Caco-2 (cell line): ENCODE measurements at regions not wholly inside any gene's neighbourhood (a gene's known extent, or its start where the extent isn't known, plus 50 kb on each side); places are given as distances from the start of the nearest gene placed in this dataset.
"Not testable (repeated sequence)": the region's sequence is repeated elsewhere in the genome, so short reads cannot be mapped to it uniquely, and the experiment has no call there.

Source experiments
- BruUV-seq: library from RNA; stranded (reverse); fragments of 400-500 nt; replicated peaks from 2 replicates; lab custom pipeline; 2021; lab: Mats Ljungman, UMichigan
- CTCF ChIA-PET: fragments of 300-600 bp; sonication (Branson Sonifier 250); formaldehyde crosslinking; loops from one replicate; lab custom pipeline; 2022; ENCODE audit warnings: antibody characterized with exemption; lab: Charles Lee
- POLR2A ChIA-PET: fragments of 300-600 bp; sonication (Branson Sonifier 250); formaldehyde crosslinking; loops from one replicate; lab custom pipeline; 2022; ENCODE audit warnings: antibody characterized with exemption; lab: Charles Lee
- DNase-seq, 2 experiments: peaks; one replicate each; pipeline versions ENCODE4 v3.0.0 to v3.0.0-alpha.2; 2020 to 2022
- H3K27me3 ChIP-seq: replicated peaks from 2 replicates; pipeline ENCODE4 v1.6.0; 2011; ENCODE audit warnings: low read length; ENCODE audit not compliant: control insufficient read depth, insufficient read depth
- H3K36me3 ChIP-seq: 2 replicates; pipeline ENCODE4 v1.5.1; 2011; ENCODE audit warnings: low read length; ENCODE audit not compliant: control insufficient read depth, insufficient read depth
- H3K4me1 ChIP-seq: fragments of 250-450 bp; sonication (Bioruptor Pico); 2 replicates; pipeline ENCODE4 v1.5.1; 2020; ENCODE audit warnings: mild to moderate bottlenecking
- H3K4me3 ChIP-seq: 2 replicates; pipeline ENCODE4 v1.5.1; 2011; ENCODE audit warnings: low read depth, mild to moderate bottlenecking, control low read depth, low read length
- H3K9me3 ChIP-seq: fragments of 250-450 bp; sonication (Bioruptor Pico); 2 replicates; pipeline ENCODE4 v1.5.1; 2020; ENCODE audit warnings: mild to moderate bottlenecking, moderate library complexity
- H3K27ac Mint-ChIP-seq: one replicate; pipeline ENCODE4 v1.8.0; 2022; ENCODE audit warnings: mixed read lengths; ENCODE audit not compliant: unreplicated experiment
- H3K27me3 Mint-ChIP-seq: one replicate; pipeline ENCODE4 v1.8.0; 2022; ENCODE audit warnings: mixed read lengths; ENCODE audit not compliant: insufficient read depth, unreplicated experiment
- H3K36me3 Mint-ChIP-seq: one replicate; pipeline ENCODE4 v1.8.0; 2022; ENCODE audit warnings: mild to moderate bottlenecking, mixed read lengths; ENCODE audit not compliant: insufficient read depth, unreplicated experiment
- H3K4me1 Mint-ChIP-seq: one replicate; pipeline ENCODE4 v1.8.0; 2022; ENCODE audit warnings: low read depth, mixed read lengths; ENCODE audit not compliant: unreplicated experiment
- H3K4me3 Mint-ChIP-seq: one replicate; pipeline ENCODE4 v1.8.0; 2022; ENCODE audit warnings: mild to moderate bottlenecking, moderate library complexity, mixed read lengths; ENCODE audit not compliant: unreplicated experiment
- H3K9me3 Mint-ChIP-seq: one replicate; pipeline ENCODE4 v1.8.0; 2022; ENCODE audit warnings: mixed read lengths; ENCODE audit not compliant: unreplicated experiment
- CTCF ChIP-seq, 2 experiments: fragments of 200-600 bp in 1 of 2; IDR thresholded peaks; 1 replicate in 1 of 2; 2 replicates in 1 of 2; pipeline versions ENCODE4 v1.5.1 to v1.8.0; 2011 to 2022; ENCODE audit warnings: antibody characterized with exemption in 1 of 2, control low read depth in 1 of 2, inconsistent platforms in 1 of 2, low read depth in 1 of 2, low read length in 1 of 2, mild to moderate bottlenecking in 1 of 2, moderate library complexity in 1 of 2; ENCODE audit not compliant: insufficient read depth in 1 of 2, severe bottlenecking in 1 of 2, unreplicated experiment in 1 of 2
- intact Hi-C: fragments of 100-400 bp; cut with micrococcal nuclease; formaldehyde crosslinking; loops from one replicate; pipeline ENCODE4 v1.10.0; 2022; ENCODE audit not compliant: unreplicated experiment

DNA sequence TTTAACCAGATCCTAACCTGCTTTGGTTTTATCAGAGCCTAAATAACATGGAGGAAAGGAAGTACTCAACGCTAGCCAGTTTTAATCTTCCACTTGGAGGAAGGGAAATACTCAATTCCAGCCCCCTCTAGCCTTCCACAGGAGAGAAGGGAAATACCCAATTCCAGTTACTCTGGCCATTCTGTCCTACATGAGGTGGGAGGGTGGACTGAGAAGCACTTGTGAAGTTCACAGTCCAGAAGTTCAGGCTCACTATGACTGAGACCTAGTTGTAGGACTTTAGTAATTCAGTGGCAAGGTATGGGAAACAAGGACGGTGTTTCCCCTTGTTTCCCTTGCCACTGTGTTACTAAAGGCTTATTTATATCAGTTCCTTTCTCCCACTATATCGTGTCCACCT is 672.0 kb downstream of the RFPL4B start:
- Histone ChIP-seq H3K27me3 (no peaks in the 10 kb centered on the region), H3K36me3 (no peaks in the 10 kb centered on the region), H3K4me3 (no peak overlapping the region), H3K4me1 (no peaks in the 10 kb centered on the region), H3K9me3 (no peaks in the 10 kb centered on the region)
- H3K9me3 Mint-ChIP-seq, result no peaks in the 10 kb centered on the region
- intact Hi-C loops, result no loop called here
- H3K36me3 Mint-ChIP-seq, result no peaks in the 10 kb centered on the region
- peaks cover 2% of the 10 kb centered on the region for H3K27me3 Mint-ChIP-seq
- ChIA-PET CTCF (no interaction called here), POLR2A (no interaction called here)
- DNase-seq, result no peak
- no TSS peak for BruUV-seq
- TF ChIP-seq CTCF (IDR thresholded peaks at IDR 0.05; ENCODE audit: insufficient read depth in 1 of 2, low read depth in 1 of 2, low read length in 1 of 2, severe bottlenecking in 1 of 2, unreplicated experiment in 1 of 2), result no peak
- no peak overlapping the region for H3K4me3 Mint-ChIP-seq
- H3K27ac Mint-ChIP-seq, result no peak overlapping the region
- H3K4me1 Mint-ChIP-seq, result no peaks in the 10 kb centered on the region

- Mint-ChIP-seq H3K27me3 (peaks cover 9% of the 10 kb centered on the region), H3K9me3 (no peaks in the 10 kb centered on the region), H3K27ac (no peak overlapping the region), H3K4me1 (no peaks in the 10 kb centered on the region), H3K4me3 (no peak overlapping the region), H3K36me3 (no peaks in the 10 kb centered on the region)
- TF ChIP-seq CTCF (IDR thresholded peaks at IDR 0.05; ENCODE audit: insufficient read depth in 1 of 2, low read depth in 1 of 2, low read length in 1 of 2, severe bottlenecking in 1 of 2, unreplicated experiment in 1 of 2), result no peak
- DNase-seq, result no peak
- Histone ChIP-seq H3K9me3 (no peaks in the 10 kb centered on the region), H3K27me3 (no peaks in the 10 kb centered on the region), H3K4me1 (no peaks in the 10 kb centered on the region), H3K4me3 (no peak overlapping the region), H3K36me3 (no peaks in the 10 kb centered on the region)
- BruUV-seq, result no TSS peak
- intact Hi-C loops, result no loop called here
- POLR2A ChIA-PET, result no interaction called here
- CTCF ChIA-PET, result no interaction called here
Measured at GRCh38 chr6:113027780-113028179, 680.6 kb downstream of the RFPL4B start.

DNA sequence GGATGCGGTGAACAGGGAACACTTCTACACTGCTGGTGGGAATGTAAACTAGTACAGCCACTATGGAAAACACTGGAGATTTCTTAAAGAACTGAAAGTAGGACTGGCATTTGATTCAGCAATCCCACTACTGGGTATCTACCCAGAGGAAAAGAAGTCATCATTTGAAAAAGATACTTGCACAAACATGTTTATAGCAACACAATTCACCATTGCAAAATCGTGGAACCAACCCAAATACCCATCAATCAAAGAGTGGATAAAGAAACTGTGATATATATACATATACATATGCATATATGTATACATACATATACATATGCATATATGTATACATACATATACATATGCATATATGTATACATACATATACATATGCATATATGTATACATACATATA is 682.0 kb downstream of the RFPL4B start:
- H3K9me3 Mint-ChIP-seq, H3K36me3 Mint-ChIP-seq, H3K4me3 Mint-ChIP-seq, CTCF ChIA-PET, H3K36me3 ChIP-seq, H3K9me3 ChIP-seq, intact Hi-C loops, BruUV-seq, H3K27ac Mint-ChIP-seq, POLR2A ChIA-PET, H3K27me3 ChIP-seq, H3K27me3 Mint-ChIP-seq, H3K4me1 Mint-ChIP-seq, DNase-seq, H3K4me1 ChIP-seq, H3K4me3 ChIP-seq: not testable (repeated sequence)
